HFFc6 (cell line): ENCODE measurements at regions not wholly inside any gene's neighbourhood (a gene's known extent, or its start where the extent isn't known, plus 50 kb on each side); places are given as distances from the start of the nearest gene placed in this dataset.

Experiments used
- DNase-seq: peaks from one replicate; pipeline ENCODE4 v3.0.0-alpha.2; 2018
- H3K27ac Mint-ChIP-seq: 2 replicates; pipeline ENCODE4 v1.8.0; 2020; ENCODE audit warnings: mild to moderate bottlenecking, mixed read lengths
- H3K27me3 Mint-ChIP-seq: 2 replicates; pipeline ENCODE4 v1.8.0; 2021; ENCODE audit warnings: mild to moderate bottlenecking, moderate library complexity, mixed read lengths; ENCODE audit not compliant: insufficient read depth
- H3K36me3 Mint-ChIP-seq: 2 replicates; pipeline ENCODE4 v1.8.0; 2021; ENCODE audit warnings: low read depth, mixed read lengths
- H3K4me1 Mint-ChIP-seq: 2 replicates; pipeline ENCODE4 v1.8.0; 2020; ENCODE audit warnings: low read depth, mixed read lengths
- H3K4me3 Mint-ChIP-seq: 2 replicates; pipeline ENCODE4 v1.8.0; 2020; ENCODE audit warnings: mild to moderate bottlenecking, moderate library complexity, mixed read lengths
- H3K9me3 Mint-ChIP-seq: 2 replicates; pipeline ENCODE4 v1.8.0; 2020; ENCODE audit warnings: mild to moderate bottlenecking, mixed read lengths
- CTCF ChIP-seq: fragments of 200-600 bp; sonication (generic); IDR thresholded peaks from 2 replicates; pipeline ENCODE4 v1.5.0; 2021; ENCODE audit warnings: antibody characterized with exemption, mild to moderate bottlenecking

GRCh38 chr9:30575218-30575617, 1809.2 kb upstream of the ACO1 start:
- no peaks in the 10 kb centered on the region for H3K4me1 Mint-ChIP-seq
- peaks cover 9% of the 10 kb centered on the region for H3K9me3 Mint-ChIP-seq
- no peaks in the 10 kb centered on the region for H3K36me3 Mint-ChIP-seq
- no peak for TF ChIP-seq CTCF
- DNase-seq: no peak
- no peak overlapping the region for H3K4me3 Mint-ChIP-seq
- no peaks in the 10 kb centered on the region; the same call in 1 of the 2 replicates for H3K27me3 Mint-ChIP-seq
- no peak overlapping the region for H3K27ac Mint-ChIP-seq

DNA sequence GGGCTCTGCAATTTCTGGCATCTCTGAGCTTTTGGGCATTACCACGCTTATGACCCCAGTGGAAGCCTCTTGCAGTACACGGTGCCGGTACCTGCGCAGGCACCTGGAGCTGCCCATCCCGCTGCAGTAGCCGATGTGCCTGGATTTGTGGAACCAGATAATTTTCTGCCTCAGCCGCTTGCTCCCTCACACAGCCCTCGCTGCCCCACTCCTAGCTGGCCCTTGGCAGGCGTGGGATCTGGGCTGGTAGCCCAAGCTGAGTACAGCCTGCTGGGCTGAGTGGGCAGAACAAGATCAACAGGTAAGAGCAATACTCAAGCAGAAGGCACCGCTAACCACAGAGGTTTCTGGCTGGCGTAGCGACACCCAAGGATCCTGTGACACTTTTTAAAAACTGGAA, 1808.8 kb upstream of the ACO1 start:
- Mint-ChIP-seq H3K27me3 (no peaks in the 10 kb centered on the region; the same call in 1 of the 2 replicates), H3K27ac (no peak overlapping the region), H3K9me3 (peaks cover 14% of the 10 kb centered on the region), H3K36me3 (no peaks in the 10 kb centered on the region), H3K4me3 (no peak overlapping the region), H3K4me1 (no peaks in the 10 kb centered on the region)
- no peak for TF ChIP-seq CTCF
- DNase-seq: no peak

- H3K4me3 Mint-ChIP-seq: no peak overlapping the region
Measured at GRCh38 chr9:30579810-30580209, 1804.6 kb upstream of the ACO1 start.

DNA sequence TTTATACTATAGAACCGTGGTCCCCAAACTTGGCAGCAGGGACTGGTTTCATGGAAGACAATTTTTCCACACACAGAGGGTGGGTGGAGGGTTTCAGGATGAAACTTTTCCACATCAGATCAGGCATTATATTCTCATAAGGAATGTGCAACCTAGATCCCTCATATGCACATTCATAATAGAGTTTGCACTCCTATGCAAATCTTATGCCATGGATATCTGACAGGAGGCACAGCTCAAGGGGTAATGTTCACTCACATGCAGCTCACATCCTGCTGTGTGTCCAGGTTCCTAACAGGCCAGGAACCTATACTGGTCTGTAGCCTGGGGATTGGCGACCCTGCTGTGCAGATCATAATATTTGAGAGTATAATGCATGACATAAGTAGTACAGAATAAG, 1802.2 kb upstream of the ACO1 start:
- Mint-ChIP-seq H3K4me3 (no peak overlapping the region), H3K27me3 (no peaks in the 10 kb centered on the region), H3K4me1 (no peaks in the 10 kb centered on the region), H3K36me3 (no peaks in the 10 kb centered on the region), H3K27ac (no peak overlapping the region), H3K9me3 (peaks cover 32% of the 10 kb centered on the region)
- no peak for TF ChIP-seq CTCF
- no peak for DNase-seq

More at GRCh38 chr9:30579810-30580209, 1804.6 kb upstream of the ACO1 start:
- H3K27me3 Mint-ChIP-seq: no peaks in the 10 kb centered on the region
- H3K36me3 Mint-ChIP-seq: no peaks in the 10 kb centered on the region
- no peak overlapping the region for H3K27ac Mint-ChIP-seq
- H3K4me1 Mint-ChIP-seq: no peaks in the 10 kb centered on the region
- H3K9me3 Mint-ChIP-seq: peaks cover 23% of the 10 kb centered on the region
- no peak for TF ChIP-seq CTCF
- no peak for DNase-seq

GRCh38 chr9:30584559-30584958, 1799.9 kb upstream of the ACO1 start:
- no peak for DNase-seq
- H3K4me3 Mint-ChIP-seq: no peak overlapping the region
- H3K4me1 Mint-ChIP-seq: no peaks in the 10 kb centered on the region
- TF ChIP-seq CTCF: no peak
- H3K27me3 Mint-ChIP-seq: no peaks in the 10 kb centered on the region
- H3K36me3 Mint-ChIP-seq: no peaks in the 10 kb centered on the region
- H3K27ac Mint-ChIP-seq: no peak overlapping the region
- peaks cover 32% of the 10 kb centered on the region for H3K9me3 Mint-ChIP-seq

- Mint-ChIP-seq H3K9me3 (peaks cover 21% of the 10 kb centered on the region), H3K4me1 (no peaks in the 10 kb centered on the region), H3K27ac (no peak overlapping the region), H3K36me3 (no peaks in the 10 kb centered on the region), H3K27me3 (no peaks in the 10 kb centered on the region), H3K4me3 (no peak overlapping the region)
- DNase-seq: no peak
- TF ChIP-seq CTCF: no peak
Measured at GRCh38 chr9:30591461-30591860, 1793.0 kb upstream of the ACO1 start.
